Transverse colon (tissue), 3 donors: ENCODE measurements at regions not wholly inside any gene's neighbourhood (a gene's known extent, or its start where the extent isn't known, plus 50 kb on each side); places are given as distances from the start of the nearest gene placed in this dataset.

Experiments
- POLR2A ChIP-seq: fragments of 450-650 bp; IDR thresholded peaks from one replicate; pipeline ENCODE4 v1.6.1; 2016; ENCODE audit warnings: antibody characterized with exemption, mild to moderate bottlenecking, moderate library complexity
- TF ChIP-seq, protein P1 (sequence below), 5 experiments: fragments of 200-600 bp in 3 of 5; fragments of 450-650 bp in 2 of 5; sonication (generic) in 3 of 5; IDR thresholded peaks; 1 replicate in 2 of 5; 2 replicates in 3 of 5; pipeline ENCODE4 v1.5.1; 2016 to 2017; ENCODE audit warnings: antibody characterized with exemption in 5 of 5, inconsistent platforms in 3 of 5, mild to moderate bottlenecking in 2 of 5, moderate library complexity in 1 of 5

DNA sequence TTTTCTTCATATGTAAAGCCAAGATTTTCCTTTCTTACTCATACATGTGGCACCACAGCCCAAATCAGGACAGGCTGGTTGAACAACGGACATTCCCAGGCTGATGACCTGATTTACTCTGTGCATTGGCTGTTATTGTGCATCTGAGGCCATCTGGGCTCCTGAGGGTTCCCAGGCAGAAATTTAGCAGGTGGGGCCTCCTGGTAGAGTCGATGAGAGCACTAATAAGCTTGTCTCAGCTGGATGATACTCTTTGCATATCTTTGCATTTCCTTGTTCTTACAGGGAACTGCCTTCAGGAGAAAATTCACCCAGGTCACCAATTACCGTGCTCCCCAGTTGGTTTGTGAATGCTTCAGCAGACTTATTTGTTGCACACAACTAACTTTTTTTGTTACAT lies 605.1 kb downstream of the ELAVL2 start:
- TF ChIP-seq, protein P1, sequence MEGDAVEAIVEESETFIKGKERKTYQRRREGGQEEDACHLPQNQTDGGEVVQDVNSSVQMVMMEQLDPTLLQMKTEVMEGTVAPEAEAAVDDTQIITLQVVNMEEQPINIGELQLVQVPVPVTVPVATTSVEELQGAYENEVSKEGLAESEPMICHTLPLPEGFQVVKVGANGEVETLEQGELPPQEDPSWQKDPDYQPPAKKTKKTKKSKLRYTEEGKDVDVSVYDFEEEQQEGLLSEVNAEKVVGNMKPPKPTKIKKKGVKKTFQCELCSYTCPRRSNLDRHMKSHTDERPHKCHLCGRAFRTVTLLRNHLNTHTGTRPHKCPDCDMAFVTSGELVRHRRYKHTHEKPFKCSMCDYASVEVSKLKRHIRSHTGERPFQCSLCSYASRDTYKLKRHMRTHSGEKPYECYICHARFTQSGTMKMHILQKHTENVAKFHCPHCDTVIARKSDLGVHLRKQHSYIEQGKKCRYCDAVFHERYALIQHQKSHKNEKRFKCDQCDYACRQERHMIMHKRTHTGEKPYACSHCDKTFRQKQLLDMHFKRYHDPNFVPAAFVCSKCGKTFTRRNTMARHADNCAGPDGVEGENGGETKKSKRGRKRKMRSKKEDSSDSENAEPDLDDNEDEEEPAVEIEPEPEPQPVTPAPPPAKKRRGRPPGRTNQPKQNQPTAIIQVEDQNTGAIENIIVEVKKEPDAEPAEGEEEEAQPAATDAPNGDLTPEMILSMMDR (IDR thresholded peaks at IDR 0.05): no peak
- TF ChIP-seq POLR2A: no peak
